NCI-H2029 treated with DMSO at 0.1 percent for 48 hours (cell line): ENCODE measurements at regions not wholly inside any gene's neighbourhood (a gene's known extent, or its start where the extent isn't known, plus 50 kb on each side); places are given as distances from the start of the nearest gene placed in this dataset.
A peak's percentile ranks its signal among the peaks of the same experiment; 100 is the strongest.
"Not testable (repeated sequence)": the region's sequence is repeated elsewhere in the genome, so short reads cannot be mapped to it uniquely, and the experiment has no call there.

Experiments
- DNase-seq: peaks from one replicate; lab custom pipeline; 2025; lab: John Stamatoyannopoulos, UW

DNA sequence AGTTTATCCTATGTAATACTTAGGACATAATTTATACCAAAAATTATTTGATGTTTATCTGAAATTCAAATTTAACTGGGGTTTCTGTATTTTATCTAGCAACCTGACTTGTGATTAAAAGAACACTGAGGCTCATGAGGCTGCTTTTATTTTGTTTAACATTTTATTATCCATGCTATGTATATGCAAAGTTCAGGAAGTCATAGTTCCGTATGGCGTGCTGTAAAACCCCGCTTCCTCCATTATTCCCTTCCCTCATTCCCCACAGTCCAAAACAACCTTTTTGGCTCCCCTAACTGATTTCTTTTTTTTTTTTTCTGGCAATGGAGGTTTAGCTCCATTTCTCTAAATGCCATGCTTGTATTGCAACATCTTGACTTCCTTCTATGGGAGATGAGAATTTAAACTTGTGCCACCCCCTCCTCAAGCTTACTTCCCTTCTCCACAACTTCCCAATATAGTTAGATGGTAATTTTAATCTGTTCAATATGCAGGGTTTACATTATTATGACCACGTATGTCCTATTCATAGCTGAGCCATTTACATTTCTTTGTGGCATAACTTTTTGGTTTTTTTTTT, 138.0 kb upstream of the DNAH14 start:
- no peak for DNase-seq

DNA sequence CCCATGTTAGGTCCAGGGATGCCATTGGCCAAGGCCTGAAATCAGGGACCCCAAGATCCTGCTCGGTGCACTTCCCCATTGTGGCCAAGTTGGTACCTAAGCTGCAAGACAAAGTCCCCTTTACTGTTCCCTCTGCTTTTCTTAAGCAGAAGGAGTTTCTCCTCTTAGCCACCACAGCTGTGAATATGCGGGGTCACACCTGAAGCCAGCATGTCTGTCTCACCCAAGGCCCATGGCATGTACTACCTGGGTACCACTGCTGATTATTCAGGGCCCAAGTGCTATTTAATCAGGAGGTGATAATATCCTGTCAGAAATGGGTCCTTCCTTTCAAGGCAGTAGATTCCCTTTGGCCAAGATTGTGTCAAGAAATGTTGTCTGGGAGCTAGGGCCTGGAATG, 133.9 kb upstream of the DNAH14 start:
- DNase-seq: no peak

DNA sequence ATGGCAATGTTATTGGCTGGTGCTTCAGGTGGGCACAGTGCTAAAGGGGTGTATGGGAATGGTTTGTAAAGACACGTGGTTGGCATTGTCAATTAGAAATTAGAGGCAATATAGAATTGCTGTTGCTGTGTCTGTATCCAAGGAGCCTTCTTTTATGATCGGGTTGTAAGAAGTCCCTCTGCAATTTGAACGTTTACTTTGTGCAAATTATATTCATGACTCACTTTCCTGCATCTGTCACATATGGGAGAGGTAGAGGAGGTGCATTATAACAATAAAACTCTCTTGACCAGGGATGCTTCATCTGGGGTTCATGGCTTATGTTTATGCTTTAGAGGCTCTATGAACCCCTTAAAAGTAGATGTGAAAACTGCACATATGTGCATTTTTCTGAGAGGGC, 130.4 kb upstream of the DNAH14 start:
- DNase-seq: no peak

DNA sequence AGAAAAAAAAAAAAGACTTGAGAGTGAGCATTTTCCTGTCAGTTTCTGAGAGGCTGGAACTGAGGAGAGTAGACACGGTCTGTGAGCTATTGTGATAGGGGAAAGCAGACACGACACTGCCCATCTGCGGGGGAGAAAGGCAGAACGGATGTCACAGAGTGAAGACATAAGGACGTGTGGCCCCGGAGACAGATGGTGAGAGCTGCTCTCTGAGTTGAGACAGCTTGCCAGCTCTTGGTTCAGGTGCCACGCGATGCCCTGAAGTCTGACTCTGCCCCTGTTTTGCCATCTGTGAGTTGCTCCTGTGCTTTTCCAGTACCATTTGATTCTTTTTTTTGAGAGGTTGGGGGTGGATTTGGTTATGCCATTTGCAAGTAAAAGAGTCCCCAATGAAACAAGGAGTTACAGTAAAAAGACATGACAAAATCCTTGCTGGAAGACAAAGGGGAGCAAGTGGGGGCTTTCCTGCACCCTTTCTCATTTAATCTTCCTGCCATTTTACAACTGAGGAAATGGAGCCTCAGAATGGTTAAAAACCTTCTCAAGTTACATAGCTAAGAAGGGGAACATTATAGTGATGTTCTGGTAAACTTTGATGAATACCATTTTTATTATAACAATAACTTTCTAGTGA, 128.9 kb upstream of the DNAH14 start:
- DNase-seq: no peak

DNA sequence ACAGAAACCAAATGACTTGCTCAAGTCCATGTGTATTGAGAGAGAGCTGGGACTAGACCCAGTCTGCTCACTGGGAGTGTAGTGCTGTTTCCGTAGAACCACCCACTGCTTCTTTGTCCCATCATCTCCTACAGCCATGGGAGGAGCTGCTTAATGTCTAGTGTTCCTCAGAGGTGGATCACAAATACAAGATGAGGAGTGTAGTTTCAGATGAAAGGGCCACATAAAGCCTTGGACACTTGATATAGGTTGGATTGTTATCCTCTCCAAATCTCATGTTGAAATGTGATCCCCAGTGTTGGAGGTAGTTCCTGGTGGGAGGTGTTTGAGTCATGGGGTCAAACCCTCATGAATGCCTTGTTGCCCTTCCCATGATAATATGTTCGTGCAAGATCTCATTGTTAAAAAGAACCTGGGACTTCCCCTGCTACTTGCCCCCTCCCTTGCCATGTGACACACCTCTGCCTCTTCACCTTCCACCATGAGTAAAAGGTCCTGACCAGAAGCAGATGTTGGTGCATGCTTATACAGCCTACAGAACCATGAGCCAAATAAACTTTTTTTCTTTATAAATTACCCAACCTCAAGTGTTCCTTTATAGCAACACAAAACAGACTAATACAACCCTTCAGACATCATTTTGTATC, 127.5 kb upstream of the DNAH14 start:
- peak; percentile 60 for DNase-seq

DNA sequence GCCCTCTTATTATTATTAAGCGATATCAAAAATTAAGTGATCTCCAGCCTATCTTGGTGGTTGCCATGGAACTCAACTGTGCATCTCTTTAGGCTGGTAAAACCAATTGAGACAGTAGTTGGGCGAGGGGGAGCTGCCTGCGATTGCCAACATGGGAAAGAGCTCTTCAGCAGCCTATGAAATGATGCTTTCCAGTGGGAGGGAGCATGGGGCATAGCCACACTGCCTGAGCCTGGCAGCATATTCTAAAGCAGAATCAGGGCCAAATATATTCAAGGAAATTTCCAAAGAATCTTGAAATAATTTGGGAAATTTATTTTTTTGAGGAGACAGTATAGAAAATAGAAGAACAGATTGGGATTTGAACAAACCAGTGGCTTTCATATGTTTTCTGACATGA, 126.9 kb upstream of the DNAH14 start:
- no peak for DNase-seq

DNA sequence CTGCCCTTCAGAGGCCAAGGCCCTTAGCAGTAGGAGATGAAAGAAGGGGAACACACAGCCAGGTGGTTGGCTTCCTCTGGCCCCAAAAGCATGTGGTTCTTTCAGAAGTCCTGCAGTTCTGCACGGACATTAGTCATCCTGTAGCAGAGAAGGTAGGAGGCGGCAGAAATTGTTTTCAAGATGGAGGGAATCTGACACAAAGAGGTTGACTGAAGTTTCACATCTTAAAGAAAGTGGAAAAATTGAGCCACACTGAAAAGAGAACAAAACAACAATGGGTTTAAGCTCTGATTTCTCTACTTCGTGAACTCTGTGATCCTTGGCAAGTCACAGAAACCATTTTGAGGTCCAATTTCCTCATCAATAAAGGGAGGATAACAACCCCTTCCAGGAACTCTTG, 125.3 kb upstream of the DNAH14 start:
- DNase-seq: no peak

DNA sequence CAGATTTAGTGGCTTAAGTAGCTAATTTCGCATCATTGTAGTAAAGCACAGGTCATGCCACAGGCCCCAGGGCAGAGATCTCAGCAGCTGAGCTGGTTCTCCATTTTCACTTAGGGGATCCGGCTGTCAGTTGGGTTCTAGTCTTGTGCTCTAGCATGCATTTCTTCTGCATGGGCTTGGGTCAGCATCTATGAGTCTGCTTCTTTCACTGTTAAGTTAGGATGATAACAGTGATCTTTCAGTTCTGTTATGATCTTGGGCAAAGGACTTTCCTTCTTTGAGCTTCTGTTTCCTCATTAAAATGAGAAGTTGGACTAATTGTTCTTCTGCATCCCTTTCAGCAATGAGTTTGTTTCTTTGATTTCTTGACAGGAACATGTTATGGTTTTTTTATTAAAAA, 123.6 kb upstream of the DNAH14 start:
- DNase-seq: no peak

DNA sequence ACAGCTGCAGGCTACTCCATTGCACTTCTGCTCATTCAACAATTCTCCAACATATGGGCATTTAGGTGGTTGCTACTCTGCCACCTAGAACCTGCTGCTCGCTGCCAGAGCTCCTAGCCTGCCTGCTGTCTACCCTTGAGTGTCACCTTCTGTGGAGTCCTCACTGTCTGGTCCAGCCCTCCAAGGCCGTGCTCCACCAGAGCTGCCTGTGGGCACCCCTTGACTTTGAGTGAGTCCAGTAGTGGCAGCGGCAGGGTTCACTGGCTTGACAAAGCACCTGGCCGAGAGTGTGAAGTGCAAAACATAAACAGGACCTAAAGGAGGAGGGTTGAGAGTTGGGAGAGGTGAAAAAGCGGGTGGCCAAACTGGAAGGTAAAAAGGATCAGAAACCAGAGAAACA, 120.3 kb upstream of the DNAH14 start:
- DNase-seq: no peak

DNA sequence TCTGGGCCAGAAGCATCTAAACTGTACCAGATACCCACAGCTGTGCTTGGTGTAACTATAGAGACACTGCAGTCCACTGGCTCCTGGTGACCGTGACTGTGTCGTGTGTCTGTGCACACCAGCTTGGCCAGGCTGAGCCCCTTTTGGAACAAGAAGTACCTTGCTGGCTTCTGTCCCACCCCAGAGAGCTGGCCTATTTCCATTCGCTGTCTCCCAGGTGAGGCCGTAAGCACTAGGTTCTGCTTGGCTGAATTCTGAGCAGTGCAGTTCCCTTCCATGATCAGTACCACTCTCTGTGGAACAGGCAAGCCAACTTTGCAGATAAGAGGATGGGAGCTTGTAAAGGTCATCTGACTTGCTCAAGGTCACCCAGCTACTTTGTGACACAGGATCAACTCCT, 119.9 kb upstream of the DNAH14 start:
- DNase-seq: peak; percentile 65

DNA sequence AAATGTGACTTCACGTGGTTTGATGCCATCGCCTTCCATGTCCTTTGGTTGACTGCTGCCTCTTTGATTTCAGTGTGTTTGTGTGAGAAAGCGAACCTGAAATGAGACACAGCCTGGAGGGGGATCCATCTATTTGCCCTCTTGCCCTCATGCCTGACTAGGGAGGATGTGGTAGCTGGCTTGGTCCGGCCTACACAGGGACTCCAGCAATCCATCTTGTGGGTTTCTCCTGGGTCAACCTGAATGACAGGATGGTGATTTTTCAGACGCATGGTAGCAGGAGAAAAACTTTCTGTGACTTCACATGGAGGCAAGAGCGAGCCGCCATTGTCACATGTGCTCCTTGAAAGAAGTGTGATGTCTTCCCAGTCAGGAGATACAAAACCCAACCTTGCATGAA, 117.9 kb upstream of the DNAH14 start:
- DNase-seq: no peak

DNA sequence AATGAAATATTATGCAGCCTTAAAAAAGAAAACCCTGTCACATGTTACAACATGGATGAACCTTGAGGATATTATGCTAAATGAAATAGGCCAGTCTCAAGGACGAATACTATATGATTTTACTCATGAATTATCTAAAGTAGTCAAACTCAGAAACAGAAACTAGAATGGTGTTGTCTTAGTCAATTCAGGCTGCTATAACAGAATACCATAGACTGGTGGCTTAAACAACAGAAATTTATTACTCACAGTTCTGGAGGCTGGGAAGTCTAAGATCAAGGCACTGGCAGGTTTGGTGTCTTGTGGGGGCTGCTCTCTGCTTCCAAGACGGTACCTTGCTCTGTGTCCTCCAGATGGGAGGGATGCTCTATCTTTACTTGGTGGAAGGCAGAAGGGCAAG, 113.8 kb upstream of the DNAH14 start:
- no peak for DNase-seq

DNA sequence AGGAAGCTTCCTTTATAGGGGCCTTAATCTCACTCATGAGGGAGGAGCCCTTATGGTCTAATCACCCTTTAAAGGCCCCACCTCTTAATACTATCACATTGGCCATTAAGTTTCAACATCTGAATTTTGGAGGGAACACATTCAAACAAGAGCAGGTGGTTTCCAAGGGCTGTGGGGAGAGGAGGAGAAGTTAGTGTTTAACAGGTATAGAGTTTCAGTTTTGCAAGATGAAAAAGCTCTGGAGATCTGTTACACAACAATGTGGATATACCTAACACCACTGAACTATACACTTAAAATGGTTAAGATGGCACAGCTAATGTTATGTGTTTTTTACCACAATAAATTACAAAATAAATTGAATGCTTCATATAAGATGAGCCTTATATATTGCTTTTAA, 113.4 kb upstream of the DNAH14 start:
- DNase-seq: no peak

DNA sequence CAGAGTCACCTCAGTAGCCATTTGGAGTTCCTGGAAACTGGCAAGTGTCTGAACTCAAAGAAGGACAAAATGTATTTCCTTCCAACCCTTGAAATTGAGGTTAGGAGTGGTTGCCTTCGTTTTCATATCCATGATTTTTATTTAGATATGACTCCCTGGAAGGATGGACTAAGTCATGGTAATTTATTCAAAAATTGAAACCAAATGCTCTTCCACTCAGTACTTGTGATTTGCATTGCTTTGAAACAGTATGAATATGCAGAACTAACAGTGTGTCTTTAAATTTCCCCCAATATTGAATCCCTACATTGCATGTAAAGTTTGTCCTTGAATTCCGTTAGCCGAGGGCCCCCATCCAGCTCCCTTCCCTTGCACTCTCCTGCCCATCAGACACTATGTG, 112.1 kb upstream of the DNAH14 start:
- no peak for DNase-seq

DNA sequence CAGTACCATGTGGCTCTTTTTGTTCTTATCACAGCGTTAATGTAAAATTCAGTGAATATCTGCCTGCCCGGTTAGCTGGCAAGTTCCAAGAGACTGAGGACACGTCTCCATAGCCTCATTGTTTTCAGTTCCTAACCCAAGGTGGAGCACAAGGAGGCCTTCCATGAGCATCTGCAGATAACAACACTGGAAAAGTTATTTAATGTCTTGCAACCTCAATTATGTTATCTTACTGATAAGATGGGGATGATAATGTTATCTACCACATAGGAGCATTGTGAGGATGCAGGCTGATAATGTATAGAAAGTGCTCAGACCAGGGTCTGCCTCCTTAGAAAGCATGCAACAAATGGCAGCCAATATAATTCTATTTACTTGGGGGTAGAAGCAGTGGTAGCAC, 109.6 kb upstream of the DNAH14 start:
- DNase-seq: no peak

DNA sequence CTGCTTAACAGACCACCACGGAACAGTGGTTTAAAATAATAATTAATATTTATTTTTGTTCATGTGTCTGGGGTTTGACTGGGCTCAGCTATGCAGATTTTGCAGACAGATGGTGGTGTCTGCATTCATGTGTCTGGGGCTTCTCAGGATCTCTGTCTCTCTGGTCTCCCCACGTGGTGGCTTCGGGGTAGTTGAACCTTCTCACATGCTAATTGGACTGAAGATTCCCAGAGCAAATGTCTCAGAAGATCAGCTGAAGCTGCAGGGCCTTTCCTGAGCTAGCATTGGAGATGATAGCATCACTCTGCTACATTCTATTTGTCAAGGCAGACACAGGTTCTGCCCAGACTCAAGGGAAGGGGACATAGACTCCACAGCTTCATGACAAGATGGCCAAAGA, 109.1 kb upstream of the DNAH14 start:
- no peak for DNase-seq

DNA sequence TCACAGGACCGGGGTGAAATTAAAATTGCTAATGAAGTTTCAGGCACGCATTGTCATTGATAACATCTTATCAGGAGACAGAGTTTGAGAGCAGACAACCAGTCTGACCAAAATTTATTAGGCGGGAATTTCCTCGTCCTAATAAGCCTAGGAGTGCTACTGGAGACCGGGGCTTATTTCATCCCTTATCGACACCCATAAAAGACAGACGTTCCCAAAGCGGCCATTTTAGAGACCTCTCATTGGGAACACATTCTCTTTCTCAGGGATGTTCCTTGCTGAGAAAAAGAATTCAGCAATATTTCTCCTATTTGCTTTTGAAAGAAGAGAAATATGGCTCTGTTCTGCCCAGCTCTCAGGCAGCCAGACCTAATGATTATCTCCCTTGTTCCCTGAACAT, 107.7 kb upstream of the DNAH14 start:
- DNase-seq: not testable (repeated sequence)

DNA sequence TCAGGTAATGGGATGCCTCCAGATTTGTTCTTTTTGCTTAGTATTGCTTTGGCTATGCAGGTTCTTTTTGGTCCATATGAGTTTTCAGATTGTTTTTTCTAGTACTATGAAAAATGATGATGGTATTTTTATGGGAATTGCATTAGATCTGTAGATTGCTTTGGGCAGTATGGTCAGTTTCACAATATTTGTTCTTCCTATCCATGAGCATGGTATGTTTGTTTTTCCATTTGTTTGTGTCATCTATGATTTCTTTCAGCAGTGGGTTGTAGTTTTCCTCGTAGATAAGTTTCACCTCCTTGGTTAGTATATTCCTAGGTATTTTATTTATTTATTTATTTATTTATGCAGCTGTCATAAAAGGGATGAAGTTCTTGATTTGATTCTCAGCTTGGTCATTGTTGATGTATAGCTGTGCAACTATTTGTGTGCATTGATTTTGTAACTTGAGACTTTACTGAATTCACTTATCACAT, 103.9 kb upstream of the DNAH14 start:
- DNase-seq: no peak

DNA sequence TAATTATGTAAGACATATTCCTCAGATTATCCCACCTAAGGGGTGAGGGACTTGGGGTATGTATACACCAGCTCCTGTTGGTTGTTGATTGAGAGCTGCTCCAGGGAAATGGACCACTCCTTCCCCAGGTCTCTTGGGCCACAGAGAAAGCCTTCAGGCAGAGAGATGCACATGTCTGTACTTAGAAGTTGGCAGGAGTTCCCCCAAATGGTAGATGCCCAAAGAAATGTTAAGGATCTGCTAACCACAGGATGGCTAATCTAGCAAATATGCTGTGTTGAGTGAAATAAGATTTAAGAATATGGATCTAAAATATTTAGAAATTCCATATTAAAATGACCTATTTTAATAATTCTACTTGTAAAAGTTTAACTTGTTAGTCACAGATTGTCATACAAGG, 100.8 kb upstream of the DNAH14 start:
- DNase-seq: no peak

DNA sequence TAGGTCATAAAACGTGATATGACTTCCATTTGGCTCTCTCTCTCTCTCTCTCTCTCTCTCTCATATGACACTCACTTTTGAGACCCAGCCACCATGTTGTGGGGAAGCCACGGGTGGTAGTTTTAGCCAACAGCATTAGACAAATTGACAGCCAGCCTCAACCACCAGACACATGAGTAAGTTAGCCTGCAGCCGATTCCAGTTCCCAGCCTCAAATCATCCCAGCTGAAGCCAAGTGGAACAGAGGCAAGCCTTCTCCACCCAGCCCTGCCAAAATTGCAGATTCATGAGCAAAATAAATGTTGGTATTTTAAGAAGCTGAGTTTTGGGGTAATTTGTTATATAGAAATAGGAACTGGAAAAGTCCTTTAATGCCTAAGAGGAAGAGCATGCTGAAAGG, 98.0 kb upstream of the DNAH14 start:
- no peak for DNase-seq

DNA sequence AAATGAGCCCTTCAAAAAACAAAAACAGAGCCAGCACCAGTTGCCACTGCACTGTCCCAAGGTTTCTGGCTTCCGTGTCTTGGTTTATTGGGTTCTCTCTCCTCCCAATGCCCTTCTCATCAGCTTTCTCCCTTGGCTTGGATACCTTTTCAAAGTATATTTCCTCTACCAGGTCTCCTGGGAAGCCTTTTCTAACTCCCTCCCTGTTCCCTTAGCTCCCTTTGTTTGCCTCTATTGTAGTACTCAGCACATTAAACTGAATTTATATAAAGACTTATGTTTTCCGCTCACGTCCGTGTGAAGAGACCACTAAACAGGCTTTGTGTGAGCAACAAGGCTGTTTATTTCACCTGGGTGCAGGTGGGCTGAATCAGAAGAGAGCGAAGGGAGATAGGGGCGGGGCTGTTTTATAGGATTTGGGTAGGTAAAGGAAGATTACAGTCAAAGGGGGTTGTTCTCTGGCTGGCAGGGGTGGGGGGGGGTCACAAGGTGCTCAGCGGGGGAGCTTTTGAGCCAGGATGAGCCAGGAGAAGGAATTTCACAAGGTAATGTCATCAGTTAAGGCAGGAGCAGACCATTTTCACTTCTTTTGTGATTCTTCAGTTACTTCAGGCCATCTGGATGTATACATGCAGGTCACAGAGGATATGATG, 89.7 kb upstream of the DNAH14 start:
- not testable (repeated sequence) for DNase-seq

DNA sequence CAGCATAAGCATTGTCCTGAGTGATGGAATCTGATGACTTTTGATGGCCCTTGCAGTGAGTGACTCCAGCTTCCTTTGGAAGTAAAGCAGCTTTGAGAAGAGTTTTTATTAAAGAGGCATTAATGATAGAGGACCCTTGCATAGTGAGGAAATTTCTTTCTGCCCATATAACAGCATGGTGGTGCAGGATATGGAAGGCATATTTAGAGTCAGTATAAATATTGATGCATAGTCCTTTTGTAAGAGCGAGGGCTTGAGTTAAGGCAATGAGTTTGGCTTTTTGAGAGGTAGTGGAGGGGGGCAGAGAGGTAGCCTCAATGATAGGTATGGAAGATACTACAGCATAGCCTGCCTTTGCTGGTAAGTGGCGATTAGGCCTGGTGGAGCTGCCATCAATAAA, 87.7 kb upstream of the DNAH14 start:
- DNase-seq: not testable (repeated sequence)
